HG03060 (cell line): ENCODE measurements at regions not wholly inside any gene's neighbourhood (a gene's known extent, or its start where the extent isn't known, plus 50 kb on each side); places are given as distances from the start of the nearest gene placed in this dataset.
"Not testable (repeated sequence)": the region's sequence is repeated elsewhere in the genome, so short reads cannot be mapped to it uniquely, and the experiment has no call there.

ENCODE experiments used
- ATAC-seq: cut with Tn5 transposase; IDR thresholded peaks from one replicate; pipeline ENCODE4 v1.9.1; 2021; ENCODE audit warnings: low read depth, moderate number of reproducible peaks; ENCODE audit not compliant: unreplicated experiment

DNA sequence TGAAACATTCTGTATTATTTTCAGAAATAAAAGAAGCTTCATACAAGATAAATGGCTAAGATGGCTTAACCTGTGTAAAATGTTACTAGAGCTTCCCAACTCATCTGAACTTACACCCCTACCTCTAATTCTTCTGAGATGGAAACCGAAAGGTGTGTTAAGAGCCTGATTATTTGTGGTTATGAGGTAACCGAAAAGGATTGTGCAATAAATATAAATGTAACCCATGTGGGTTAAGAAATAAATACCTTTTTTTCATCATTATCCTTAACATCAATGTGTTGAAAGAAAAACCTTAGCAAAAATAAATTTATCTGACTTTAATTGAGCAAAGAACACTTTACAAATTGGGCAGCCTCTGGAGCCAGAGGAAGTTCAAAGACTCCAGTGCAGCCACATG lies 961.8 kb upstream of the SPRY2 start:
- ATAC-seq: no peak

DNA sequence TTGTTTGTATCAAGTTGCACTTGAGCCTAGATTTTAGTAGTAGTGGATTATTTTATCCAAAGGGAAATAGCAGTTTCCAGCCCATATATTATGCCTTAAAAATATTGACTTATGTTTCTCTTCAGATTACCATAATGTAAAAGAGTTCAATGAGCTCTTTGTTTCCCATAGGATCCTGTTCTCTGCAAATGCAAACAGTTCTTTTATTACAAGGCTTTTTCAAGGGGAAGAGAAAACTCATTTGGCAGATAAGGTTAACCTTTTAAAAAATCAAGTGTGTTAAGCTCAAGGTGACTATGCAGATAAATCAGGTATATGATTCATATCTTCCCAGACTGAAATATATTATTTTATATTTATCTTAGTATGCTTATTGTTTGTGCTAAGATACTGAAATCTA lies 961.2 kb upstream of the SPRY2 start:
- ATAC-seq: no peak

DNA sequence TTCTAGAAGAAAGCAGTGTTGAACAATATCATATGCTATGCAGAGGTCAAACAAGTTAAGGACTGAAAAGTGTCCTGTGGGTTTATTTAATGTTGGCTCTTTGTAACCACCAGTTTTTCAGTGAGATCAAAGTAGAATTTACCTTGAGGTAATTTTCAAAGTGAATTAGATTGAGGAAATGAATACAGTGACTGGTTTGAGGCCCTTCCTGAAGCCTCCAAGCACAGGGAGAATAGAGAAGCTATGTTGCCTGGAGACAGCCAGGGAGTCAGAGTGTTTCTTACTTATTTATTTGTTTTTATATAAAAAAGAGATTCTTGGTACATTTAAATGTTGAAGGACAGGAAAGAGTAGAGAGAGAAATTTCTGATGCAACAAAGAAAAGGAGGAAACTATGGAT lies 954.3 kb upstream of the SPRY2 start:
- no peak for ATAC-seq

DNA sequence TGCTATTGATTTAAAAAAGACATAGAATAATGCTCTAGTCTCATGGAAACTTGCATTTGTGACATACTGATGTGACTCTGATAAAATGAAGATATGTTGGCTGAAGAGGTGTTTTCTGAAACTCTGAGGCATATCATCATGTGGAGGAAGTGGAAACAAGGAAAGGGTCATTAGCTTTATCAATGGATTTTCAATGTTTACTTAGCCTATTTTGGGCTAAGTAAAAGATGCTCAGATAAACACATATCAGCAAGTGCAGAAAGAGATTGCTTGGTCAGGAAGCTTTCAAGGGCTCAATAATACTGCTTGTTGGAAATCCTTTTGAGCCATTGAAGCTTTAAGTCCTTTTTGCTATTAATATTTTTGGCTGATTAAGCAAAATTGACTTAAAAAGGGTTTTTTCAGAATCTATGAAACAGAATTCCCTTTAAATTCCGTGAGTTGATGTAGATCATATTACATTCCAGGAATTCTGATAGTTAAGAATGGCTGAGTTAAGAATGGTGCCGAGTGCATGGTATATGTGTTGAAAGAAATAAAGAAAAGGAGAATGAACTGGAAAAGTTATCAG lies 952.8 kb upstream of the SPRY2 start:
- ATAC-seq: no peak

DNA sequence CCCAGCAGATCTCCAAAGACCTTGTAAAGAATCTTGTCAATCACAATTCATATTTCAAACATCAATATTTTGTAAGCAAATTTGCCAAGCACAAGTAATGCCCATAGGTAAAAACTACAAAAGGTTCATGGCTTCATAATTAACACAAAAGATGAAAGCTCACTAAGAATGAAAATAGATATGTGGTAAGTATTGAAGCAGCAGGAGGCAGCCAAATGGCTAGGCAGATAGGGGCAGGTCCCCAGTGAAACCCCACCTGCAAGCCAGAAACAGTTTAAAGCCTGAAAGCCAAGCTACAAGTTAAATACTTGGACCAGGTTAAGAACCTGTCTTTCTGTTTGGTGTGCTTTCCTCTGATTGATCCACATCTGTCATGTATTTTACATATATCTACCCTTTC lies 942.6 kb upstream of the SPRY2 start:
- ATAC-seq: no peak

DNA sequence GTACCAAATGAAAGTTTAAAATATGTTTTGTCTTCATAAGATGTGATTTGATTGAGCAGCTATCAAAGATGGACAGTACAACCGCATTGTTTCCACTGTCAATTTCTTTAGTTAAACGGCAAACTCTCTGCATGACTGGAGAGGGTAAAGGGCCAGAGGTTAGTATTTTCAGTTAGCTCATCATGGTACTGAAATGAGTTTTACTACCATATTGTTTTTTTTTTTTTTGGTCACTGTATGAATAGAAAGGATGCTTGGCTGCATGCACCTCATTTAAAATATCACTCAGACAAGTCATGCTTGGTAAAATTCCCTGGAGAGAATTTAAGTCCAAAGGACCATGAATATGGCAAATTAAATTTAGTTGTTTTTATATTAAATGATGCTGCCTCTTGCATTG lies 942.1 kb upstream of the SPRY2 start:
- no peak for ATAC-seq

DNA sequence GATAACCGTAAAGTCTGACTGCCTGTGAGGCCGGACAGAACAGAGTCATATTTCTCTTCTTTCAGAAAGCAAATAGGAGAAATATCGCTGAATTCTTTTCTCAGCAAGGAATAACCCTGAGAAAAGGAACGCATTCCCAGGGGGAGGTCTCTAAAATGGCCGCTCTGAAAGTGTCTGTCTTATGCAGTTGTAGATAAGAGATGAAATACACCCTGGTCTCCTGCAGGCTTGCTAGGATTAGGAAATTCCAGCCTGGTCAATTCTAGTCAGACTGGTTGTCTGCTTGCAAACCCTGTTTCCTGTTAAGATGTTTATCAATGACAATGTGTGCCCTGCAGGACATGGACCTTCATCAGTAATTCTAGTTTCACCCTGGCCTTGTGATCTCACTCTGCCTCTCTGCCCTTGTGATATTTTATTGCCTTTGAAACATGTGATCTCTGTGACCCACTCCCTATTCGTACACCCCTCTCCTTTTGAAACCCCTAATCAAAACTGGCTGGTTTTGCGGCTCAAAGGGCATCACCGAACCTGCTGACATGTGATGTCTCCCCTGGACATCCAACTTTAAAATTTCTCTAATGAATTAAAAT lies 934.8 kb upstream of the SPRY2 start:
- ATAC-seq: no peak

DNA sequence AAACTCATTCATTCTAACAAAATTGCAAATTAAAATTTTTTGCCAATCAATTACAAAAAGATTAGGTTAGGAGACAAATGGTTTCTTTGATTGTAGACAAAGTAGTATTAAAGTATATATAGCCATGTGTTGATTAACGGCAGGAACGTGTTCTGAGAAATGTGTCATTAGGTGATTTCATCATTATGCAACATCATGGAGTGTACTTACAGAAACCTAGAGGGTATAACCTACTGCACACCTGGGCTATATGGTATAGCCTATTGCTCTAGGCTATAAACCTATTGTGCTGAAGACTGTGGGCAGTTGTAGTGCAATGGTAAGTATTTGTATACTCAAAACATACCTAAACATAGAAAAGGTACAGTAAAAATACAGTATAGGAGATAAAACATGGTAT lies 906.8 kb upstream of the SPRY2 start:
- ATAC-seq: no peak

DNA sequence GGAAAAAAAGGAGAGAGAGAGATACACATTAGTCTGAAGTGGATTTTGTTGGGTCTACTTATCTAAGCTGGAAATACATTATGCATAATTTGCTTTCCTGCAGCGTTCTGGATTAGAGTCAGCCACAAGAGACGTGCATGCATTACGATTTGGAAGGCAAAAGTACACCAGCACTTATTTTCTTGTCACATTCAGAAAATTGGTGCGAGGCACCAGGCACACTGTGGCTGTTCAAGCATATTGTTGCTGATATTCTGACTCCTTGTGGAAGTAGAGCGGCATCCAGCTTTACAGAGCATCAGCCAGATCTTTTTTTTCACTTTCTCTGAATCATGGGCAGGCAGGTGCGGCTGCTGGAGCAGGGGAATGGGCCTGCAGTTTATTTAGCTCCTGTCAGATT lies 905.6 kb upstream of the SPRY2 start:
- ATAC-seq: no peak

DNA sequence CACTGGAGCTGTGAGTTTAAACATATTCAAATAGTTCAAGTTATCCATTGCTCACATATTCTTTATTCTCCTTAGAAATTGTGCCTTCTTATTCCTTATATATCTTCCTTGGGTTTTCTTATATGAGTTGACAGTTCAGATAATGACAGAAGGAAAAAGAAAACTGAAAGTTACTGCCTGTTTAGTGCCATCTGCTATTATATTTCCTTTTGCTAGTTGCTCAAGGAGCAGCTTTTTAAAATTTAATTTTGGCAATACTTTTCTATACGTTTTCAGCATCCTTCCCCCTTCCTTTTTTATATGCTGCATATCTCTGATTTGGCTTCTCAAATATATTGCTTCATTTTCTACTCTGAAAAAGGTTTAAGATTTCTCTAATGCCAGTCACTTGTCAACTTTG lies 903.1 kb upstream of the SPRY2 start:
- ATAC-seq: no peak

DNA sequence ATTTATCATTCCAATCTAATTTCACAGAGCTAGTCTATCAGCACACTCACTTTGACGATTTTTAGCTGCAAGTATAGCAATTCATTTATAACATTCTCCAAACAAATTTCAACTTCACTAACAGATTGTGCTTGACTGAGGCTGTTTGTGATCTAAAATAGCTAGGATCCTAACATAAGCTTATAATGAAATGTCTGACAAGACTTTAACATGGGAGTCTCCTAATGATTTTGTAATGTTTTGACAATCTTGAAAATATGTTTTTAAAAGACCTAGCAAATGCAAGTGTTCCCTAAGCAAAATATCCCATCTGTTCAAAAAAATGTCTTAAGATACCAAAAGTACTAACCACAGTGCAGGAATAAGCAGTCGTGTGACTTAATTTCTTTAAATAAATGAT lies 889.5 kb upstream of the SPRY2 start:
- ATAC-seq: no peak

DNA sequence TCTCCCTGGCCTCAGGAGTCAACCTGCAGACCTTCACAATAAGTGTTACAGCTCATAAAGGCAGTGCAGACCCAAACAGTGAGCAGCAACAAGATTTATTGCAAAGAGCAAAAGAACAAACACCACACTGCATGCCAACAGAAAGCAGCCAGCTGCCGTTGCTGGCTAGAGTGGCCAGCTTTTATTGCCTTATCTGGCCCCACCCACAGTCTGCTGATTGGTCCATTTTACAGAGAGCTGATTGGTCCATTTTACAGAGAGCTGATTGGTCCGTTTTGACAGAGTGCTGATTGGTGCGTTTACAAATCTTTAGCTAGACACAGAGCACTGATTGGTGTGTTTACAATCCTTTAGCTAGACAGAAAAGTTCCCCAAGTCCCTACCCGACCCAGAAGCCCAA lies 885.9 kb upstream of the SPRY2 start:
- ATAC-seq: not testable (repeated sequence)

DNA sequence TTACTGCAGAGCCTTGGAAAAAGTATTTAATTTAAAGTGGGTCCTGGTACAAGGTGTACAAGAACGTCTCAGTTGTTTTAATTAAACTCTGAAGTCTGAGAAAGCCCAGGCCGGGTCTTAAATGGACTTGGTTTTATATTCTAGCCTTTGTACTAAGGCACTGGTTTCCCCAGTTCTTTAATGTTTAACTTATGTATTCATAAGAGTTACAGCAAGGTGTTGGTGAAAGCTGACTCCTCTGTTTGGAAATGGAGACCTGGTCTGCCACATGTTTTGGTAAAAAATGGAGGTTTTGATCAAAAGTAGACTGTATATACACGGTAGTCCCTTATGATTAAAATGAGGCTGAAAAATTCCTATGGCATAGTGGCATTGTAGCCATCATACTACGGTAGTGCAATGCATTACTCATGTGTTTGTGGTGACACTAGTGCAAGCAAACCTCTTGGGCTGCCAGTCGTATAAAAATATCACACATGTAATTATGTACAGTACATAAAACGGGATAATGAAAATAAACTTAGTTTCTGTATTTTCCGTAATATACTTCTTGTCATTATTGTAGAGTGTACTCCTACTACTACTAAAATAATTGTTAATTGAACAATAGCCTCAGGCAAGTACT lies 883.4 kb upstream of the SPRY2 start:
- ATAC-seq: no peak

DNA sequence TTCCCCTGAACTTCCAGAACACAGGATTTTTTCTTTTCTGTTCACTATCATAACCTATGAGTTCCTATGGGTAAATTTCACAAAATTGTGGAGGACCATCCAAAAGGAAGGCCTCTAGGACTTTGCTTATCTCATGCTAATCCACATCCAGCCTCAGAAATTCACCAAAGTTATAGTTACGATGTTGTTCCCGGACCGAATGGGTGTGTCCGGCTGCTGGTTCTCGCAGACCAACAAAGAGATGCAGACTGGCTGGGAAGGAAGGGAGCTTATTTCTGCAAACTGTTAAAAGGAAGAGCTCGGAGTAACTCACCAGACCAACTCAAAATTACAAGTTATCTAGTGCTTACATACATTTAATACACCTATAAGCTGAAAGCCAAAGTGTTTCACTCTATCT lies 882.9 kb upstream of the SPRY2 start:
- no peak for ATAC-seq

DNA sequence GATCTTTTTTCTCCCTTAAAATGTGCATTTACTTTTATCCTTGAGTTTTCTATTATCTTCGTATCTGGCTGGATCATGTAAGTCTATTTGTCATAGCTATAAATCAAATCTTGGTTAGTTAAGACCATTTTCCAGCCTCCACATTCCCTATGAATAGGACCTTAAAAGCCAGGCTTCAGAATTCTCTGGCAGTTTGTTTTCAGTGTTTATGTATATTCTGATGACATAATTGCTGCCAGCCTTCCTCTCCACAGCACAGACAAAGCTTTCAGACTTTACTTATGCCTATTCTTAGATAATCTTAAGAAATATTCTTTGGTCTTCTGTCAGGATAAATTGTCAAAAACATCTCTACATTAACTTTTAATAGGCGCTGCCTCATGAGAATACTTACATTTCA lies 870.8 kb upstream of the SPRY2 start:
- ATAC-seq: no peak

DNA sequence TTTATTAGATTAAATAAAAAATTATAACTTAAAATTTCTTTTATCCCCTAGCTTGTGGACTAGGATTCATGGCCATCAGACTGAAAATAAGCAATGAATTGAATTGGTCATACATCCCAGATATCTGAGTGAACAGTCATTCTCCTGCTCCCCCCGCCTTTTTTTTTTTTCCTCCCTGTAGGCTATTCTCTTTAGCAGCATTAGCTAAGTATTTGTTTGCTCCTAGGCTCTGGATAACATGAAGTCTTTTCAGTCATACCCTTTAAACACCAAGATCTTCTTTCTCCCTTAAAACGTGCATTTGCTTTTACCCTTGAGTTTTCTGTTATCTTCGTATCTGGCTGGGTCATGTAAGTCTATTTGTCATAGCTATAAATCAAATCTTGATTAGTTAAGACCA lies 866.7 kb upstream of the SPRY2 start:
- no peak for ATAC-seq

DNA sequence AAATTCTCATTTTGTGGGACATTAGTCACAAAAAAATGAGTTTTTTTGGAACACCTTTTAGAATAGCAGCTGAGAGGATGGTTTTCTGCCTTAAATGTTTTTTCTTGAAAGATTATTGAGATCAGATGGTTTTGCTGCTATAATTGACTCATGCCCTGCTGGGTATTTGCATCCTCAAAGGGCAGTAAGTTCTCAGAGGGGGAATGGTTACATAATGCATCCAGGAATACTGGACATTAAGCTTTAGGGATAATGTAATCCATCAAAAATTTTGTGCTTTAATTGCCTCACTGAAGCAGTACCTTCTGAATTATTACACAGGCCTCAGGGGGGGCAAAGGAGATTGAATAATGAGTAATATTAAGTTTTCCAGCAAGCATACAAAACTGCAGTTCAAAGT lies 866.3 kb upstream of the SPRY2 start:
- ATAC-seq: no peak

DNA sequence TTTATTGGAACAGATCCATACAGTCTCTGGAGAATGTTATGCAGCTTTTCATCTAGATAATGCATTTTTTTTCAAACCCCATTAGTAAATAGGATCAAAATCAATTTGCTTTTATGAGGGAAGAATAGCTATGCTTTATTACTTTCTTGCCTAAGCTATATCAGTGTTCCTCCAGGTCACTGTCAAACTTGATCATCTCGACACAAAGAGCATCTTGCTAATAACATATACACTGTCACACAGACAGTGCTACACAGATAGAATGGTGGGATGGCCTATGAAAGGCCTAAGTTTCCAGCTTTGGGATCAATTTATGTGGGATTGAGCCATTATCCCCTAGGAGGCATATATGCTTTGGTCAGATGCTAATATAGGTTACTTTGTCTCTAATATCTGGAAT lies 862.9 kb upstream of the SPRY2 start:
- ATAC-seq: no peak

DNA sequence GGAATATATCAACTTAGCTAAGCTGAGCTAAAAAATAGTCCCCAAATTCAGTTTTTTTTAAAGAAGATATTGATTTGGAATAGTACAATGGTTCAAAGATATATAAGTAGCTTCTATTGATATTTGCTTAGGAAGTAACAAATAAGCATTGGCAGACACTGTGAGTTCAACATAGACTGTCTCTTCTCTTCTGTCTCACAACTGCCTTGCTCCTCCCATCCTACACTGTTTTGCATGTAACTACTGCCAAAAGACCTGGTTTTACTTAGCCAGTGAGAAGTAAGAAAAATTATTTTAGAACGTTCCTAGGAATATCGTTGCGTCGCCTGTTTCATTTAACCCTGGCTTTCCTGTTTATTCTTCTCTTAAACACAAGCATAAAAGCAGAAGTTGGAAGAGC lies 859.0 kb upstream of the SPRY2 start:
- no peak for ATAC-seq

DNA sequence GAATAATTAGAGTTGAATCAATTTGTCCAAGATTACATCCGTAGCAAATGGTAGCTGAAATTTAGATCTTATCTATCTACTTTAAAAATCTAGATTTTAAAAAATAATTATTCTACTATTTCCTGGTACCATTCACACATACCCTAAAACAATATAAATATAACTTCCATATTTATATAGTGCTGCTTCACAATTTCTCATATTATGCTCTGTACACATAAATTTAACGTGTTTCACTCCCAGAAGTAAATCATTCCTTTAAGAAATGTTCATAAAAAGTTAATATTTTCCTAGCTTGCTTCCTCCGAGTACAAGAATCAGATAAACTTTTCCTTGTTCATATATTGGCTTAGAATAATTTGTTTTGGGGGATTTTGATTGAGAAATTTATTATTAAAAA lies 857.0 kb upstream of the SPRY2 start:
- no peak for ATAC-seq

DNA sequence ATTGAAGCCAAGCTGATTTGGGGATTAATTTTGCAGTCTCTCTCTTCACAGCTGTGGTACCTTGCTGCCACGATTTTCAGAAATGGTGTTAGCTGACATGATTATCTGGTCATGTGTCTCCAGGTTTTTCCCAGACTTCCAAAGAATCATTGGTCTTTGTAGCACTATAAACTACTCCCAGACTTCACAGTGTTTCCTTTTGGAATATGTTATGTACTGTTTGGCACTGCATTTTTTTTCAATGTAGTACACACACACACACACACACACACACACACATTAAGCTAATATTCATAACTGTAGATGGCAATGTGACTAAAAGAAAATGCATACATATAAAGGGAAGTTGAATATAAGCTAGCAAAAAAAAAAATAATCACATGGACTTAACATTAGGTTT lies 856.6 kb upstream of the SPRY2 start:
- no peak for ATAC-seq

DNA sequence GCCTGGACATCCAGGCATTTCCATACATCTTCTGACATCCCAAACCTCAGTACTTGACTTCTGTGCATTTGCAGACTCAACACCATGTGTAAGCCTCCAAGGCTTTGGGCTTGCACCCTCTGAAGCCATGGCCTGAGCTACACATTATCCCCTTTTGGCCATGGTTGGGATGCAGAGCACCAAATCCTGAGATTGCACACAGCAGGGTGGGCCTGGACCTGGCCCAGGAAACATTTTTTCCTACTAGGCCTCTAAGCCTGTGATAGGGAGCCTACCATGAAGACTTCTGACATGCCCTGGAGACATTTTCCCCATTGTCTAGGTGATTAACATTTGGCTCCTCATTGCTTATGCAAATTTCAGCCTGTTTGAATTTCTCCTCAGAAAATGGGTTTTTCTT lies 853.4 kb upstream of the SPRY2 start:
- no peak for ATAC-seq
